HG03565 (cell line): ENCODE measurements at regions not wholly inside any gene's neighbourhood (a gene's known extent, or its start where the extent isn't known, plus 50 kb on each side); places are given as distances from the start of the nearest gene placed in this dataset.

Experiments used
- ATAC-seq: cut with Tn5 transposase; IDR thresholded peaks from one replicate; pipeline ENCODE4 v1.9.1; 2021; ENCODE audit warnings: mild to moderate bottlenecking, moderate library complexity; ENCODE audit not compliant: unreplicated experiment

- ATAC-seq, result no peak
These were observed 443.0 kb downstream of the GPM6A start for GRCh38 chr4:175369087-175369486.

- no peak for ATAC-seq
These were observed 441.0 kb downstream of the GPM6A start for GRCh38 chr4:175371091-175371490.

- ATAC-seq, result no peak
These were observed 439.0 kb downstream of the GPM6A start for GRCh38 chr4:175373031-175373430.

GRCh38 chr4:175374459-175374858, 437.6 kb downstream of the GPM6A start:
- ATAC-seq, result no peak

GRCh38 chr4:175376287-175376977, 435.6 kb downstream of the GPM6A start:
- no peak for ATAC-seq

- no peak for ATAC-seq
These were observed 434.9 kb downstream of the GPM6A start for GRCh38 chr4:175377203-175377602.

- no peak for ATAC-seq
These were observed 433.7 kb downstream of the GPM6A start for GRCh38 chr4:175378372-175378771.

- ATAC-seq, result no peak
These were observed 431.2 kb downstream of the GPM6A start for GRCh38 chr4:175380841-175381240.

GRCh38 chr4:175385797-175386196, 426.3 kb downstream of the GPM6A start:
- no peak for ATAC-seq

GRCh38 chr4:175386776-175387507, 425.1 kb downstream of the GPM6A start:
- ATAC-seq, result no peak

GRCh38 chr4:175394208-175394607, 417.9 kb downstream of the GPM6A start:
- ATAC-seq, result no peak

GRCh38 chr4:175405961-175406360, 406.1 kb downstream of the GPM6A start:
- no peak for ATAC-seq

- ATAC-seq, result no peak
These were observed 404.1 kb downstream of the GPM6A start for GRCh38 chr4:175407926-175408325.

- no peak for ATAC-seq
These were observed 400.8 kb downstream of the GPM6A start for GRCh38 chr4:175411251-175411650.

- ATAC-seq, result no peak
These were observed 399.9 kb downstream of the GPM6A start for GRCh38 chr4:175412161-175412560.

GRCh38 chr4:175412746-175413145, 399.3 kb downstream of the GPM6A start:
- ATAC-seq, result no peak

- no peak for ATAC-seq
These were observed 398.5 kb downstream of the GPM6A start for GRCh38 chr4:175413561-175413960.

GRCh38 chr4:175414602-175415001, 397.5 kb downstream of the GPM6A start:
- no peak for ATAC-seq

- no peak for ATAC-seq
These were observed 393.5 kb downstream of the GPM6A start for GRCh38 chr4:175418516-175418915.

GRCh38 chr4:175419236-175419718, 392.8 kb downstream of the GPM6A start:
- ATAC-seq, result no peak

- no peak for ATAC-seq
These were observed 390.6 kb downstream of the GPM6A start for GRCh38 chr4:175421506-175421905.

- ATAC-seq, result no peak
These were observed 389.7 kb downstream of the GPM6A start for GRCh38 chr4:175422331-175422730.
